ENCODE measurements at regions not wholly inside any gene's neighbourhood (a gene's known extent, or its start where the extent isn't known, plus 50 kb on each side); places are given as distances from the start of the nearest gene placed in this dataset.
"Not testable (repeated sequence)": the region's sequence is repeated elsewhere in the genome, so short reads cannot be mapped to it uniquely, and the experiment has no call there.

GRCh38 chr6:3617681-3618311 lies 133.7 kb downstream of the PXDC1 start:
- no peak for DNase-seq

GRCh38 chr6:3617192-3617631 lies 134.3 kb downstream of the PXDC1 start:
- DNase-seq = no peak

DNA sequence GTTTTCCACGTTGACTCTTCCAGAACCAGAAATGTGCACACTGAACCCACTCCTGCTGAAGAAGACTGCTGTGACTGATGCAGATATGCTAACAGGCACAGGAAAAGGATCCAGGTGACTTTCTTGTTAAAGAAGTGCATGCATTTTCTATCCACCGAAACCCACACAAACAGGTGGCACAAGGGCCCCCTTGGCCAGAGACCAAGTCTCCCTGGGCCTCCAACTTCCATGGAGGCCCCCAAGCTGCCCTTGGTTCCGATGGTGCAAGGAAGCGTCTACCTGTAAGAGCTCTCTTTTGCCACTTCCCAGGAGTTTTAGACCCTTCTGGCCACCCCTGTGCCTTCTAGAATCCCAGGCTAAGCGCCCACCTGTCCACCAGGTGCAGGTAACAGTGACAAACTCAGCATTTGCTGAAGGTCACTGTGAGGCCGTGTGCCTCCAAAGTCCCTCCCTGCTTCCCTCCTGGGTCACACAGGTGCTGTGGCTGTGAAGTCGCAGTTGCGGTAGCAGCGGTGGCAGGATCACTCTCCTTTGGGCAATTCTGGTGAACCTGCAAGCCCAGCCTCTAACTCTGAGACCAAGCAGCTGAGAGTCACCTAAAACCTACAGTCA lies 134.8 kb downstream of the PXDC1 start:
- DNase-seq = no peak

- no peak for DNase-seq
Observed at GRCh38 chr6:3615391-3616380, 135.8 kb downstream of the PXDC1 start.

DNA sequence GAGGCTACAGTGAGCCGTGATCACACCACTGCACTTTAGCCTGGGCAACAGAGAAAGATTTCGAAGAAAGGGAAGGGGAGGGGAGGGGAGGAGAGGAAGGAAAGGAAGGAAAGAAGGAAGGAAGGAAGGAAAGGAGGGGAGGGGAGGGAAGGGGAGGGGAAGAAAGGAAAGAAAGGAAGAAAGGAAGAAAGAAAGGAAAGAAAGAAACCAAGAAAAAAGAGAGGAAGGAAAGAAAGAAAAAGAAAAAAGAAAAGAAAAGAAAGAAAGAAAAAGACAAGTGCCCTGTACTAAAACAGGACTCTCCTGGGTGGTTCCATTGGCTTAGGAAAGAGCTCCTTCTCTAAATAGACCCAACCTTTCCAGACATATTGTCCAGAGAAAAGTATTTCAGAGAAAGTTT lies 136.6 kb downstream of the PXDC1 start:
- DNase-seq = no peak

GRCh38 chr6:3613565-3613964 lies 137.9 kb downstream of the PXDC1 start:
- DNase-seq = not testable (repeated sequence)

GRCh38 chr6:3612341-3613041 lies 139.0 kb downstream of the PXDC1 start:
- no peak for DNase-seq

GRCh38 chr6:3610921-3611320 lies 140.6 kb downstream of the PXDC1 start:
- DNase-seq = no peak

- no peak for DNase-seq
Observed at GRCh38 chr6:3610206-3610605, 141.3 kb downstream of the PXDC1 start.

GRCh38 chr6:3609388-3609787 lies 142.1 kb downstream of the PXDC1 start:
- no peak for DNase-seq

DNA sequence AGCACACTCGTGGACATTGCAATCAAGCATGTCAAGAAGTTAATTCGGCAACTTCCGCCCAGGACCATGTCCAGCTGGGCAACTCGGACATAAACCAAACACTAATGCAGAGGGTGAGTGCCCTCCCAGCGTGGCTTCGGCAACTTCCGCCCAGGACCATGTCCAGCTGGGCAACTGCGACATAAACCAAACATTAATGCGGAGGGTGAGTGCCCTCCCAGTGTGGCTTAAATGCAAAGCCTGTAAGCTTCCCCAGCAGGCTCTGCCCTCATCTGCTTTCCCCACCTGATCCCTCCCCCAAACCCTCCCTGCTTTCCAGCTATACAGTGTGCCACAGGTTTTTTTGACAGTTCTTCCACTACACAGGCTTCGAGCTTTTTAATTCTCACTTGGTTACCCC lies 143.4 kb downstream of the PXDC1 start:
- DNase-seq = no peak

DNA sequence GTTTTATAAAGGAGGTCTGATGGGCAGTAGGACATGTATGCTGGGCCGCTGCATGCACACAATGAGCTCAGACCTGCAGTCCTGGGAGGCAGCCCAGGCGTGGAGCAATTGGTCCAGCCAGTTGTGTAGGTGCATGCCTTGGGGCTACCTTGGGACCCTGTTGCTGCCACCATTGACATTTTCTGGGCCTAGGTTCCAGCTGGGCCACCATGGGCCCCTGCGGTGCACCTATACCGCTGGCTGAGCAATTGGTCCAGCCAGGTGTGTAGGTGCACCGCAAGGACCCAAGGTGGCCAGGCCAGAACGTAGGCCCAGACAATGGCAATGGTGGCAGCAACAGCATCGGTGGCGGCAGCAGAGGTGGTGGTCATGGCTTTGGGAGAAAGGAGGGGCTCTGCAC lies 143.9 kb downstream of the PXDC1 start:
- DNase-seq = no peak

DNA sequence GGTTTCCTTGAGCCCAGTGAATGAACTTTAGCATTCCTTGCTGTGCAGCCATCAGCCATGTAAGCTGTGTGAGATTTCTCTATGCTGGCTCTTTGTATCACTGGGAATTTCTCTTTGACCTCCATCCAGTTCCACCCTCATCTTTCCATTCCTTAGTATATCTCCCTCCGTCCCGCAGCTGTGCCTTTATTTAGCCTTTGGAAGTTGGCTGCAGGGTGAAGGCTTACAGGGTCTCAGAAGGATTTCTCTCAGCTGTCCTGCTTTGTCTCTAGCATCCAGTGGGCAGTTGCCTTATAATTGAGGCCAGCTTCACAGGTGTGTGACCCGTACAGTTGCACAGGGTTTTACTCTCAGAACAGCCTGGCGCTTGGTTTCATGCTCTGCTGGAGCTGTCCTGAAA lies 144.3 kb downstream of the PXDC1 start:
- no peak for DNase-seq

DNA sequence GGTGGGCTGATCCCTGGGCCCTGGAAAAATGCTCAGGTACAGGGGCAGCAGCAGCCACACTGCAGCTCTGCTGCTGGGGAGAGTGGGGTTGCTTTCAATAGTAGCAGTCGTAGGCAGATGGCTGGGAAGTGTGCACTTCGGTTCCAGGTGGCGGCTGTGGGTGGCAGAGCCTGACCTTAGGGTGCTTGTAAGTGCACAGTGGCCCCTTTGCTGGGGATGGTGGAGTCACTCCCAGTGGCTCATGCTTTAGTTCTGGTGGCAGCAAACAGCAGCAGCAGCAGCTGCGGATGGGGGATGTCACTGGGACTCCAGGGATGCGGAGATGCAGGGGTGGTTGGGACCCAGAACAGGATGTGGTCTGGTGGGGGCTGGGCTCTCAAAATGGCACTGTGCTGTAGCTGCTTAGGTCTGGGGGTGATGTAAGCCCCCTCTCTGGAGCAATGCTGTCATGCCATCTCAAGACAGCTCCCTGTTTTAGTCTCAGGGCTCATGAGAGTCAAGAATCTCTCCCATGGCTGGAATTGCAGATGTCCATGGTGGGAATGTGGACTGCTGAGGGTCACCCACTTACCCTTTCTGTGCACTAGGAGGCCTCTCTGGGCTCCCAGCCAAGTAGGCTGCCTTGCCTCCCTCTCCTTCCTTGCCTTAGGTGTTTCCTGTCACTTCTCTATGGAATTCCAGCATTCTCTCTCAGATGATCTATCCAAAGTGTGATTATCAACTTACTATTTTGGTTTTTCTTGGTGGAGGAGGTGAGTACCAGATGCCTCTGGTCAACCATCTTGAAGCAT lies 146.7 kb upstream of the SLC22A23 start:
- DNase-seq = no peak

DNA sequence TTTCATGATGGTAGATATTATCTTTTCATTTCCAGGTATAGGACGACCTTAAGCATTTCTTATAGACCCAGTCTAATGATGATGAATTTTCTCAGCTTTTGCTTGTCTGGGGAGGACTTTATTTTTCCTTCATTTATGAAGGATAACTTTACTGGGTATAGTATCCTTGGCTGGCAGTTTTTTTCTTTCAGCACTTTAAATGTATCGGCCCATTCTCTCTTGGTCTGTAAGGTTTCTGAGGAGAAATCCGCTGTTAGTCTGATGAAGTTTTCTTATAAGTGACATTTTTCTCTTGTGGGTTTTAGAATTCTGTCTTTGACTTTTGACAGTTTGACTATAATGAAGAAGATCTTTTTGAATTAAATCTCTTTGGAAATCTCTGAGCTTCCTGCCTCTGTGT lies 144.7 kb upstream of the SLC22A23 start:
- DNase-seq = no peak

- no peak for DNase-seq
Observed at GRCh38 chr6:3597500-3598064, 140.7 kb upstream of the SLC22A23 start.

- DNase-seq = no peak
Observed at GRCh38 chr6:3596766-3597165, 139.9 kb upstream of the SLC22A23 start.

GRCh38 chr6:3594201-3594600 lies 137.4 kb upstream of the SLC22A23 start:
- DNase-seq = no peak

DNA sequence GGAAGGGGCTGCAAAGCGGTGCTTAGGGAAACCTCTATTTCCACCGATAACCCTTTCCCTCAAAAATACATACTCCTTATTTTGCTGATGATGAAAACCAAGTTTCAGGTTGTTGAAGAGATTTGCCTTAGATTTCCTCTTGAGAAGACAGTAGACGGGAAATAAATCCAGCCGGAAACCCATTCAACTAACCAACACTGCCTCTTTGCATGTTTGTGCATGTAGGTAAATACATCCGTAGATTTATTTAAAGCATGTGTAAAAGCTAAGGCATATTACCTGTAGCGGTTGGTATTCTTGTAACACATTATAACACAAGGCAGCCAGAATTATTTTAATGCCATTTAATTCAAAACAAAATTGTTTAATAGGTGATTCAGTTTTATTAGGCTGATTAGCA lies 136.3 kb upstream of the SLC22A23 start:
- no peak for DNase-seq

DNA sequence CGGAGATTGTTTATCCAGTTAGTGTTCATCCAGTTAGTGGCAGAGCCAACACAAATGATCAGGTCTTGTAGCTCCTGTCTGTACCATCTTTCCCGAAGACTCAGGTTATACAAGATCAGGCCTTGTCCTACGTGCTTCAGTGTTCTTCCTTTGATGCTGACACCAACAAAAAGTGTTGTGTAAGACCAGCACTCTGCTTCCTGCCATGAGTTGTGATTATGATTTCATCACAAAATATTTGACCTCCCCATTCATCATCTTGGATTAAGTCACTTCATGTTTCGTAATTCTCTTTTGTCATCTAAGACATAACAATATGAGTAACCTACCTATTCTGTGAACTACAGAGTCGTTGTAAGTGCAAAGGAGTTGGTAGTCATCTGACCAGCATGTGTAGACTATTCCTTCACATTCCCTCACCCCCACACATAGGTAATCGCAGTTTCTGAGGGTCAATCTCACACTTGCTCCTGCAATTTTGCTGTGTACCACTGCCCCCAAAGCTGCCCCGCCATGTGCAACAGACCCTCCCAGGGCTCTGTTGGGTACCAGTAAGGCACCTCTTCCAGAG lies 135.6 kb upstream of the SLC22A23 start:
- DNase-seq = no peak

DNA sequence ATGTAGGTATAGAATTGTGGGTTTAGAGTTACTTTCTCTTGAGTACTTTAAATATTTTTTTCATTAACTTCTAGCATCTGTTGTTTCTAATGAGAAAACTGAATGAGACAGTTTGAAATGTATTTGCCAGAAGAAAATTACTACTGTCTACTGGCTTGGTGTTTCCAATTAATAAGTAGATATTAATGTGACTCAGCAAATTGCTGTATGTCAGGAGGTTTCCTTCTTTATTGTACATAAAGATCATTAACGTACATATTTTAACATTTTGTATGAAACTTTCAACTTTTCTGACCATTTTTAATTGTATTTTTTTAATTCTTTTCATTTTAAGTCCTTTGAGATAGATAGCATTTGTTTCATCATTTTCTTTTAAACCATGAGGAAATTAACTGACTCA lies 135.1 kb upstream of the SLC22A23 start:
- DNase-seq = no peak

Data from C1 segment of cervical spinal cord (tissue), 14 donors.